Activated naive CD4-positive, alpha-beta T cell treated with anti-CD3 and anti-CD28 coated beads, Interleukin-2, amount 10 ng/mL, durations not matched to agents 7 days and 5 days (primary cell): ENCODE measurements at regions not wholly inside any gene's neighbourhood (a gene's known extent, or its start where the extent isn't known, plus 50 kb on each side); places are given as distances from the start of the nearest gene placed in this dataset.

Experiments used
- CTCF ChIA-PET: fragments of 350-600 bp; sonication (Branson Sonifier 250); formaldehyde crosslinking; loops from one replicate; lab custom pipeline; 2021; ENCODE audit warnings: antibody characterized with exemption; lab: Charles Lee
- DNase-seq: peaks from one replicate; pipeline ENCODE4 v3.0.0-alpha.2; 2020
- H3K27ac Mint-ChIP-seq: one replicate; pipeline ENCODE4 v1.8.0; 2021; ENCODE audit warnings: mild to moderate bottlenecking, moderate library complexity, mixed read lengths
- H3K27me3 Mint-ChIP-seq: one replicate; pipeline ENCODE4 v1.8.0; 2021; ENCODE audit warnings: mild to moderate bottlenecking, mixed read lengths
- H3K36me3 Mint-ChIP-seq: one replicate; pipeline ENCODE4 v1.8.0; 2021; ENCODE audit warnings: mixed read lengths
- H3K4me1 Mint-ChIP-seq: one replicate; pipeline ENCODE4 v1.8.0; 2021; ENCODE audit warnings: mixed read lengths
- H3K4me3 Mint-ChIP-seq: one replicate; pipeline ENCODE4 v1.8.0; 2021; ENCODE audit warnings: mild to moderate bottlenecking, moderate library complexity, mixed read lengths
- H3K9me3 Mint-ChIP-seq: one replicate; pipeline ENCODE4 v1.8.0; 2021; ENCODE audit warnings: mixed read lengths

GRCh38 chr7:144937199-144937598 is 101.3 kb upstream of the TPK1 start:
- no peaks in the 10 kb centered on the region for H3K4me1 Mint-ChIP-seq
- no peaks in the 10 kb centered on the region for H3K36me3 Mint-ChIP-seq
- CTCF ChIA-PET, result no interaction called here
- no peak overlapping the region for H3K4me3 Mint-ChIP-seq
- H3K27me3 Mint-ChIP-seq, result no peaks in the 10 kb centered on the region
- H3K27ac Mint-ChIP-seq, result no peak overlapping the region
- H3K9me3 Mint-ChIP-seq, result peaks cover 3% of the 10 kb centered on the region
- no peak for DNase-seq

GRCh38 chr7:144936314-144936713 is 100.5 kb upstream of the TPK1 start:
- no peak overlapping the region for H3K4me3 Mint-ChIP-seq

DNA sequence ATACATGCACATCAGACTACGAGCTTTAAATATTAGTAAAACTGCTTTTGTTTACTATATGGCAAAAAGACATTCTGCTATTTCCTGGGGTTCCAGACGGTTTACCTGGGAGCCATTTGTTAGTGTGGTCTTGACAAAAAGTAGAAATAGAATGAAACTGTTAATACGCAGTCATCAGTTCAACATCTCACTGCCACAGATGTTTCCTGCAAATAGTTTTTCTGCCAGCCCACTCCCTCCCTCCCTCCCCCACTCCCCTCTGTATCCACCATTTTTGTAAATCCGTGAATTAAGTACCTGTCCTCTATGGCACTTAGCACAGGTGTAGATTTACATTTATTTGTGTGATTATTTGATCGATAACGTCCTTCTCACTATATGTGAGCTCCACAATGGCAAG is 74.6 kb upstream of the TPK1 start:
- no peak overlapping the region for H3K4me3 Mint-ChIP-seq
- H3K4me1 Mint-ChIP-seq, result peaks cover 6% of the 10 kb centered on the region
- no peak for DNase-seq
- no peak overlapping the region for H3K27ac Mint-ChIP-seq
- H3K27me3 Mint-ChIP-seq, result peaks cover 3% of the 10 kb centered on the region
- H3K9me3 Mint-ChIP-seq, result no peaks in the 10 kb centered on the region
- CTCF ChIA-PET, result no interaction called here
- H3K36me3 Mint-ChIP-seq, result no peaks in the 10 kb centered on the region

More at GRCh38 chr7:144936314-144936713, 100.5 kb upstream of the TPK1 start:
- Mint-ChIP-seq H3K36me3 (no peaks in the 10 kb centered on the region), H3K27ac (no peak overlapping the region), H3K27me3 (no peaks in the 10 kb centered on the region), H3K4me1 (no peaks in the 10 kb centered on the region), H3K9me3 (peaks cover 3% of the 10 kb centered on the region)
- DNase-seq, result no peak
- CTCF ChIA-PET, result interaction anchor here (0.6 kb wide), 1 partner anchor 152 kb away, joined by 3 read pairs; no protein-coding TSS in a partner anchor

GRCh38 chr7:144908943-144909556 is 73.2 kb upstream of the TPK1 start:
- no peak overlapping the region for H3K27ac Mint-ChIP-seq
- H3K4me1 Mint-ChIP-seq, result peaks cover 6% of the 10 kb centered on the region
- peaks cover 3% of the 10 kb centered on the region for H3K27me3 Mint-ChIP-seq
- H3K9me3 Mint-ChIP-seq, result no peaks in the 10 kb centered on the region
- CTCF ChIA-PET, result no interaction called here
- H3K36me3 Mint-ChIP-seq, result no peaks in the 10 kb centered on the region
- H3K4me3 Mint-ChIP-seq, result no peak overlapping the region
- DNase-seq, result no peak

- Mint-ChIP-seq H3K36me3 (no peaks in the 10 kb centered on the region), H3K4me1 (peaks cover 6% of the 10 kb centered on the region), H3K4me3 (no peak overlapping the region), H3K27ac (no peak overlapping the region), H3K27me3 (peaks cover 3% of the 10 kb centered on the region), H3K9me3 (no peaks in the 10 kb centered on the region)
- no peak for DNase-seq
- CTCF ChIA-PET, result no interaction called here
These were observed 72.5 kb upstream of the TPK1 start for GRCh38 chr7:144908324-144908723.

GRCh38 chr7:144907577-144907976 is 71.7 kb upstream of the TPK1 start:
- H3K4me3 Mint-ChIP-seq, result no peak overlapping the region

GRCh38 chr7:144903201-144903600 is 67.3 kb upstream of the TPK1 start:
- Mint-ChIP-seq H3K27me3 (peaks cover under 1% of the 10 kb centered on the region), H3K4me1 (peaks cover 4% of the 10 kb centered on the region), H3K36me3 (no peaks in the 10 kb centered on the region), H3K4me3 (no peak overlapping the region), H3K9me3 (no peaks in the 10 kb centered on the region), H3K27ac (no peak overlapping the region)
- CTCF ChIA-PET, result no interaction called here
- DNase-seq, result no peak

More at GRCh38 chr7:144907577-144907976, 71.7 kb upstream of the TPK1 start:
- no peak for DNase-seq
- H3K36me3 Mint-ChIP-seq, result no peaks in the 10 kb centered on the region
- H3K27me3 Mint-ChIP-seq, result peaks cover 3% of the 10 kb centered on the region
- CTCF ChIA-PET, result no interaction called here
- H3K9me3 Mint-ChIP-seq, result no peaks in the 10 kb centered on the region
- no peak overlapping the region for H3K27ac Mint-ChIP-seq
- peaks cover 6% of the 10 kb centered on the region for H3K4me1 Mint-ChIP-seq

GRCh38 chr7:144892761-144893160 is 56.9 kb upstream of the TPK1 start:
- Mint-ChIP-seq H3K27ac (no peak overlapping the region), H3K36me3 (no peaks in the 10 kb centered on the region), H3K4me1 (no peaks in the 10 kb centered on the region), H3K9me3 (no peaks in the 10 kb centered on the region), H3K4me3 (no peak overlapping the region), H3K27me3 (no peaks in the 10 kb centered on the region)
- CTCF ChIA-PET, result no interaction called here
- no peak for DNase-seq
